ENCODE measurements at regions not wholly inside any gene's neighbourhood (a gene's known extent, or its start where the extent isn't known, plus 50 kb on each side); places are given as distances from the start of the nearest gene placed in this dataset.

DNA sequence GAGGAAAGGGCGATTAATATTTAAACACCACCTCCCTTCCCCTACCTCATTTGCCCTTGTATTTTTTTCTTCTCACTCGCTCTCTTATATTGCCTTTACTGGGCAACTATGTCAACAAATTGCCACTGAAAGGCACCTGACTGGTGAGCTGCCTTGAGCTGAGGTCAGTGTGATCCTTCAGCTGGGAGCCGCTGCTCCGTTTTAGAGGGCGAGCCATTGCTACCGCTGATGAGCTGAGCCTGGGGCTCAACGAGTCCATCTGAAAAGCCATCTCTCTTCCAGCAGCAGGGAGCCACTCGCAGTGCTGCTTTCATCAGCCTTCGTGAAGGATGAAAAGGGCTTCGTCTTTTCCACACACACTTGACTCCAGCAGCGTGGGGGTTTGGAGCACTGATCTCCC, 108.0 kb upstream of the KIF26B start:
- no peaks in the 10 kb centered on the region for H3K9me3 ChIP-seq
- DNase-seq (ENCODE audit: low spot score), result no peak
- TF ChIP-seq, protein P1, sequence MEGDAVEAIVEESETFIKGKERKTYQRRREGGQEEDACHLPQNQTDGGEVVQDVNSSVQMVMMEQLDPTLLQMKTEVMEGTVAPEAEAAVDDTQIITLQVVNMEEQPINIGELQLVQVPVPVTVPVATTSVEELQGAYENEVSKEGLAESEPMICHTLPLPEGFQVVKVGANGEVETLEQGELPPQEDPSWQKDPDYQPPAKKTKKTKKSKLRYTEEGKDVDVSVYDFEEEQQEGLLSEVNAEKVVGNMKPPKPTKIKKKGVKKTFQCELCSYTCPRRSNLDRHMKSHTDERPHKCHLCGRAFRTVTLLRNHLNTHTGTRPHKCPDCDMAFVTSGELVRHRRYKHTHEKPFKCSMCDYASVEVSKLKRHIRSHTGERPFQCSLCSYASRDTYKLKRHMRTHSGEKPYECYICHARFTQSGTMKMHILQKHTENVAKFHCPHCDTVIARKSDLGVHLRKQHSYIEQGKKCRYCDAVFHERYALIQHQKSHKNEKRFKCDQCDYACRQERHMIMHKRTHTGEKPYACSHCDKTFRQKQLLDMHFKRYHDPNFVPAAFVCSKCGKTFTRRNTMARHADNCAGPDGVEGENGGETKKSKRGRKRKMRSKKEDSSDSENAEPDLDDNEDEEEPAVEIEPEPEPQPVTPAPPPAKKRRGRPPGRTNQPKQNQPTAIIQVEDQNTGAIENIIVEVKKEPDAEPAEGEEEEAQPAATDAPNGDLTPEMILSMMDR (IDR thresholded peaks at IDR 0.05), result no peak
- no peak for ATAC-seq (ENCODE audit: insufficient number of reproducible peaks, low FRiP score, low read depth)
- H3K27ac ChIP-seq, result no peak overlapping the region
- H3K27me3 ChIP-seq (replicated peaks; ENCODE audit: insufficient read depth), result no peaks in the 10 kb centered on the region
- no peaks in the 10 kb centered on the region for H3K36me3 ChIP-seq
- H3K4me3 ChIP-seq, result no peak overlapping the region
- peaks cover 0 to 3% of the 10 kb centered on the region in 2 donors for H3K4me1 ChIP-seq (ENCODE audit: control insufficient read depth in 1 of 2, low read depth in 2 of 2)

DNA sequence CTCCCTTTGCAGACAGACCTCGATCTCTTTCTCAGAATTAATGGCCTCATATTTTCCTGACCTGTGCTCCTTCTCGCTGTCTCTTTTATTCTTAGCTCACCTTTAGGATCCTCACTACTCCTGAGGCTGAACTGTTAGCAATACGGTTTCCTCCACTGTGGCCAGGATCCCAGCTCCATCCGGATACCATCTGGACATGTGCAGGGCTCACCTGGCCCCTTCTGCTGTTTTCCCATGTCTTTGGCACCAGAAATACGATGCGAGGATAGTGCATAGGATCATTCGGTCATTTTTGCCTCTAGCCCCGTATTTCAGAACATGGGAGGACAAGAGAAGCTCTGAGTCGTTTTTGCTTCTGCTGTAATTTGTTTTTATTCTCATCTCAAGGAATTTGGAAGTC, 108.5 kb upstream of the KIF26B start:
- Histone ChIP-seq H3K4me3 (no peak overlapping the region), H3K4me1 (ENCODE audit: control insufficient read depth in 1 of 2, low read depth in 2 of 2) (peaks cover 0 to 3% of the 10 kb centered on the region in 2 donors), H3K27ac (no peak overlapping the region), H3K36me3 (no peaks in the 10 kb centered on the region), H3K27me3 (replicated peaks; ENCODE audit: insufficient read depth) (no peaks in the 10 kb centered on the region), H3K9me3 (no peaks in the 10 kb centered on the region)
- DNase-seq (ENCODE audit: low spot score) (no peak), ATAC-seq (ENCODE audit: insufficient number of reproducible peaks, low FRiP score, low read depth) (no peak)
- TF ChIP-seq, protein P1 (IDR thresholded peaks at IDR 0.05), result no peak

DNA sequence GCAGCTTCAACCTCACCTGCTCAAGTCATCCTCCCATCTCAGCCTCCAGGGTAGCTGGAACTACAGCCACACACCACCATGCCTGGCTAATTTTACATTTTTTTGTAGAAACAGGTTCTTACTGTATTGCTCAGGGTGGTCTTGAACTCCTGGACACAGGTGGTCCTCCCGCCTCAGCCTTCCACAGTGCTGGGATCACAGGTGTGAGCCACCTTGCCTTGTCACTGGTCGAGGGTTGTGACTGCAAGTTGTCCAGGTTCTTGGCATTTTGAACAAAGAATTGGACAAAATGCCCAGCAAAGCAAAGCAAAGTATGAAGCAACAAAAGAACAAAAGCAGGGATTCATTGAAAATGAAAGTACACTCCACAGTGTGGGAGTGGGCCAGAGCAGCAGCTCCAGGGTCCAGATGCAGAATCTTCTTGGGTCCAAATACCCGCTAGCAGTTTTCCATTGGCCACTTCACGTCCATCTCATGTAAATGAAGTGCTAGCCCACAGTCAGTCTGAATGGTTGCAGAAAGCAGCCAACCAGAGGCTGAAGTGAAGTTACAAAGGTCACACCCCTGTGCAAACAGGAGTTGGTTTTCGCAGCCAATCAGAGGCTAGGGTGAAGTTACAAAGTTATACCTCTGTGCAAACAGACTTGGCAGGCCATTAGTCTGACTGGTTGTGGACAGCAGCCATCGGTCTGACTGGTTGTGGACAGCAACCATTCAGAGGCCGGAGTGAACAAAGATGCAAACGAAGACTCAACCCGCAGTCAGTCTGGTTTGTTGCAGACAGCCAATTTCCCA, 109.5 kb upstream of the KIF26B start:
- H3K27me3 ChIP-seq (replicated peaks; ENCODE audit: insufficient read depth), result no peaks in the 10 kb centered on the region
- ATAC-seq (ENCODE audit: insufficient number of reproducible peaks, low FRiP score, low read depth) (peak; percentile 37), DNase-seq (ENCODE audit: low spot score) (no peak)
- TF ChIP-seq, protein P1 (IDR thresholded peaks at IDR 0.05), result no peak
- H3K9me3 ChIP-seq, result no peaks in the 10 kb centered on the region
- H3K36me3 ChIP-seq, result no peaks in the 10 kb centered on the region
- peaks cover 0 to 3% of the 10 kb centered on the region in 2 donors for H3K4me1 ChIP-seq (ENCODE audit: control insufficient read depth in 1 of 2, low read depth in 2 of 2)
- no peak overlapping the region for H3K27ac ChIP-seq
- H3K4me3 ChIP-seq, result peak overlapping the region; percentile 2

DNA sequence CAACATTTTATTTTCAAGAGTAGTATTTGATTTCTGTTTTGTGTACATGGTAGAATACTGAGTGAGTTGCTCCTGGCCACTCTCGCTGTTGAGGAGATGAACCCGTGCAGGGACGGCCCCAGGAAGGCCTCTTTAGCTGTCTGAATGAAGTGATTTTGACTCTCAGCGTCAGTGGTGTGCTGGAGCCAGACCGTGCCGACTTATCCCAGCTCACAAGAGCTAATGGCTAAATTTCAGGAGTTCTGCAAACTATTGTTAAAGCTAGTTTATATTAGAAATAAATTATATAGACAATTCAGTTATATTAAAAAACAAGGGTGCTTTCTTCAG, 111.2 kb upstream of the KIF26B start:
- no peaks in the 10 kb centered on the region for H3K27me3 ChIP-seq (replicated peaks; ENCODE audit: insufficient read depth)
- no peaks in the 10 kb centered on the region for H3K9me3 ChIP-seq
- H3K27ac ChIP-seq, result no peak overlapping the region
- DNase-seq (ENCODE audit: low spot score) (no peak), ATAC-seq (ENCODE audit: insufficient number of reproducible peaks, low FRiP score, low read depth) (no peak)
- peaks cover 0 to 3% of the 10 kb centered on the region in 2 donors for H3K4me1 ChIP-seq (ENCODE audit: control insufficient read depth in 1 of 2, low read depth in 2 of 2)
- TF ChIP-seq, protein P1 (IDR thresholded peaks at IDR 0.05), result no peak
- no peak overlapping the region for H3K4me3 ChIP-seq
- H3K36me3 ChIP-seq, result no peaks in the 10 kb centered on the region

DNA sequence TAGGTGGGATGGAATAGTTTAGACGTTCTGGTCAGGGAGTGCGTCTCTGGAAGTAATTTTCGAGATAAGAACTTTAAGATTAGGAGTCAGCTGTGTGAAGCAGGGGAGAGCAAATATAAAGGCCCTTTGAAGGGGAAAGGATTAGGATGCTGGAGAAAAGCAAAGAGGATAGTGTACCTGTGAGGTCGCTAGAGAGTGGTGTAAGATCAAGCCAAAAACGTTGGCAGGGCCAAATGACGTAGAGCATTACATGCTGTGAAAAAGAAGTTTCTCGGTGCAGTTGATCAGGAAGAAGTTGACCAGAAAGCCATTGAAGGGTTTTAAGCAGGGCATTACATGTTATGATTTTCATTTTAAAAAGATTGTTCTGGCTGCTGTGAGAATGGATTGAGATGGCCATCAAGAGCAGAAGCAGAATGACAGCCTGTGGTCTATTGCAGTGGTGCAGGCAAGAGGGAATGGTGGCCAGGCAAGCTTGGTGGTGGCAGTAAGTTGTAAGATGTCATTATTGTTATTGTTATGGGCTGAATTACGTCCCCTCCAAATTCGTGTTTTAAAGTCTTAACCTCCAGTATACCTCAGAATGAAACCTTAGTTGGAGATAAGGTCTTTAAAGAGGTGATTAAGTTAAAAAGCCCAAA, 113.6 kb upstream of the KIF26B start:
- no peaks in the 10 kb centered on the region for H3K36me3 ChIP-seq
- no peaks in the 10 kb centered on the region for H3K27me3 ChIP-seq (replicated peaks; ENCODE audit: insufficient read depth)
- TF ChIP-seq, protein P1 (IDR thresholded peaks at IDR 0.05), result no peak
- H3K9me3 ChIP-seq, result peaks cover 5% of the 10 kb centered on the region
- DNase-seq (ENCODE audit: low spot score) (no peak), ATAC-seq (ENCODE audit: insufficient number of reproducible peaks, low FRiP score, low read depth) (no peak)
- peaks cover 0 to 3% of the 10 kb centered on the region in 2 donors for H3K4me1 ChIP-seq (ENCODE audit: control insufficient read depth in 1 of 2, low read depth in 2 of 2)
- H3K4me3 ChIP-seq, result no peak overlapping the region
- no peak overlapping the region for H3K27ac ChIP-seq

Measured in thoracic aorta (tissue), 2 donors.